WI38 (cell line): ENCODE measurements at regions not wholly inside any gene's neighbourhood (a gene's known extent, or its start where the extent isn't known, plus 50 kb on each side); places are given as distances from the start of the nearest gene placed in this dataset.

Experiments
- H3K4me3 ChIP-seq: 2 replicates; pipeline ENCODE4 v1.5.1; 2011; ENCODE audit warnings: low read depth, mild to moderate bottlenecking, control low read depth, low read length
- TF ChIP-seq, protein P1 (sequence below): IDR thresholded peaks from 2 replicates; pipeline ENCODE4 v1.5.1; 2012; ENCODE audit warnings: low read depth, mild to moderate bottlenecking, control low read depth, low read length

DNA sequence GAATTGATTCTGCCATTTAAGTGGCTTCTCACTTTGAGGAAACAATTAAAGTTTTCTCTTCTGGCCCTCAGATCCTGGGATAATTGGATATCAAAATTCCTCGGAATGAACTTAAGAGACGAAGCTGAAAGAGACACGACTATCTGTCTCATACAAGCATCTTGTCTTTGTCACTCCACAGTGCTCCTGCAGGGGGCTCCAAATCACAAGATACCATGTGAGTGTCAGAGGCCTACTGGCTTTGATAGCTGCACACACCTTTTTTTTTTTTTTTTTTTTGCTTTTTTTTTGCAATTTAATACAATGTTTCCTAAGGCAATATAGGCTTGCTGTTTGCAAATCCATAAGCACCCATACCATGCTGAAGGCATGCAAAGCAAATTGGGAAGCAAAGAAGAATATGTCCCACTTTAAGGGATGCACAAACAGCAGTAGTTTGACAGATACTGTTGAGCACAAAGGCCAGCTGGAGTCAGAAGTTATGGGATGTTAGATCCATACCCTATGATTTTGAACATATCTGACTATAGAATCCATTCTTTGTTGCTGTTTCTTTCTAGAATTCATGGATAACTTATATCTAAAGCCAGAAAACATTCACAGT lies 109.0 kb upstream of the CBLN2 start:
- no peak overlapping the region for H3K4me3 ChIP-seq
- TF ChIP-seq, protein P1, sequence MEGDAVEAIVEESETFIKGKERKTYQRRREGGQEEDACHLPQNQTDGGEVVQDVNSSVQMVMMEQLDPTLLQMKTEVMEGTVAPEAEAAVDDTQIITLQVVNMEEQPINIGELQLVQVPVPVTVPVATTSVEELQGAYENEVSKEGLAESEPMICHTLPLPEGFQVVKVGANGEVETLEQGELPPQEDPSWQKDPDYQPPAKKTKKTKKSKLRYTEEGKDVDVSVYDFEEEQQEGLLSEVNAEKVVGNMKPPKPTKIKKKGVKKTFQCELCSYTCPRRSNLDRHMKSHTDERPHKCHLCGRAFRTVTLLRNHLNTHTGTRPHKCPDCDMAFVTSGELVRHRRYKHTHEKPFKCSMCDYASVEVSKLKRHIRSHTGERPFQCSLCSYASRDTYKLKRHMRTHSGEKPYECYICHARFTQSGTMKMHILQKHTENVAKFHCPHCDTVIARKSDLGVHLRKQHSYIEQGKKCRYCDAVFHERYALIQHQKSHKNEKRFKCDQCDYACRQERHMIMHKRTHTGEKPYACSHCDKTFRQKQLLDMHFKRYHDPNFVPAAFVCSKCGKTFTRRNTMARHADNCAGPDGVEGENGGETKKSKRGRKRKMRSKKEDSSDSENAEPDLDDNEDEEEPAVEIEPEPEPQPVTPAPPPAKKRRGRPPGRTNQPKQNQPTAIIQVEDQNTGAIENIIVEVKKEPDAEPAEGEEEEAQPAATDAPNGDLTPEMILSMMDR = 0 out of 2 replicates have a peak, but pooled peaks have one; percentile 12

DNA sequence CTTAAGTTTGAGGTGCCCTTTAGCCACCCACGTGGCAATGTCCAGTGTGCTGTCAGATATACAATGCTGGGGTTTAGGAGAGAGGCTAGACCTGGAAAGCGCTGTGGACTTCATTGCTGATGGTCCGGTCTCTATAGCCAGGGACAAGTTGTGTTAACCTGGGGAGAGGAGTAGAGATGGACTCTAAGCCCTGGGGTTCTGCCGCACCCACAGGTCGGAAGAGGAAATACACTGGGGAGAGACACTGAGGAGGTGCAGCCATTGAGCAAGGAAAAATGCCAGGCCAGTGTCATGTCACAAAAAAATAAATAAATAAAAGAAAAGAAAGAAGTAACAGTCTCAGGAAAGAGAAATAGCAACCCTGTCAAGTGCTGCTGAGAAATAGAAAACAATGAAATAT lies 106.9 kb upstream of the CBLN2 start:
- TF ChIP-seq, protein P1 = no peak
- no peak overlapping the region for H3K4me3 ChIP-seq

DNA sequence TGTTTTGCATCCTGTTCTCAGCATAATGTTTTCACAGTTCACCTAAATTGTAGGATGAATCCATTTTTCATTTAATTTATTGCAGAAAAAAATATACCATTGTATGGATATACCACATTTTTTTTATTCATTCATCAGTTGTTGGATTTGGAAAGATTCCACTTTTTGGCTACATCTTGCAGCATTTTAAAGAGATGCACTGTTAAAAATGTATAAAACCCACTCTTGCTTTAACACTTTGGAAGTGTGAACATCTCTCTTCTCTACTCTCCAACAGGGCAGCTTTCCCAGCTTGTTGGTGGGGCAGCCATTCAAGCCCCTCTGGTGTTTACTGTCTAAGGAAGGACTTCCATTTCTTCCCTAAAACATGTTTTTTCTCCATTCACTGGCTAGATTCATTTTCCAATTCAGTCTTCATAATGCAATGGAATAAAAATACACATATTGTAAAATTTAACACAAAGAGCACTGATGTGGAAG lies 104.4 kb upstream of the CBLN2 start:
- no peak overlapping the region for H3K4me3 ChIP-seq
- TF ChIP-seq, protein P1 = no peak

DNA sequence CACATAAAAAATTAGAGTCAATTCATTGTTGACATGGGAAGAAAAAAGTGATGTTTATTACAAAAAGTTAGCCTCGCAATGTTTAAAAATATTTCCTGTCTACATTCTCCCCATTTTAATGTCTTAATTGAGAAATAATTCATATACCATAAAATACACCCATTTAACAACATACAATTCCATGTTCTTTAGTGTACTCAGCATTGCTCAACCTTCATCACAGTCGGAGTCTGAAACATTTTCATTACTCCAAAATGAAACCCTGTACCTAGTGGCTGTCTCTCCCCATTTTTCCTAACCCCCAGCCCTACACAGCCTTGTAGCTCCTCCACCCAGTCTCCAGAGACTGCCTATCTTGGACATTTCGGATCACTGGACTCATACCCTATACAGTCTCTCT lies 103.9 kb upstream of the CBLN2 start:
- no peak overlapping the region for H3K4me3 ChIP-seq
- TF ChIP-seq, protein P1 = no peak

DNA sequence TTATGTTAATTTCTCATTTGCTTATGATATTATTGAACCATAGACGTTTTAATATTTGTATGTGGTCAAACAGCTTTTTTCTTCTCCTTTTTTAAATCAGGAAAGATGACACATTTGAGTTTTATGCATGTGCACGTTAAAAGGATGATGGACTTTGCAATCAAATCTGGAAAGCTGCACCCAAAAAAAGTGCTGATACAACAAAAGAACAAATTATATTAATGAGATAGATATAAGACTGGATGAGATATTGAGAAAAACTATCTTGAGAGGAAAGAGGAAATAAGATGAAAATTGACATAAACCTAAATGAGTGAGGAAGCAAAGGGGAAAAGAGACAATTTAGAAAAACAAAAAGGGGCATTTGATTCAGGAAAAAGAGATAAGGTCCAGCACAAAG lies 96.4 kb upstream of the CBLN2 start:
- H3K4me3 ChIP-seq = no peak overlapping the region
- TF ChIP-seq, protein P1 = no peak

DNA sequence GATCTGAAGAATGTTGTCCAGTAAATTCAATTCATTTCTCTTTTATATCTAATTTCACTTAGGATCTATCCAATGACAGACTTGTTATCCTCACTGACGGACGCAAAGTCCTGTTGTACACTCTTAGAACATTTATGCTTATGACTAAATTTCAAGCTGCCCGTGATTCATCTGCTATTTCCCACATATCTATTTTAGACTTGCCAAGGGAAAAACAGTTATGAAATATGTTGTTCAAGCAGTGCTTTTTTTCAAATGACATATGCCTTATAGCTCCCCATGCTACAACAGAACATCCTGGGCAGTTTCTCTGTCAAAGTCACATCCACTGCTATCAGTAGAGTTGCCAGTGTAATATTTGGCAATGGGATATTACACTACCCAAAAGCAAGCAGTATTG lies 94.2 kb upstream of the CBLN2 start:
- TF ChIP-seq, protein P1 = no peak
- H3K4me3 ChIP-seq = no peak overlapping the region

DNA sequence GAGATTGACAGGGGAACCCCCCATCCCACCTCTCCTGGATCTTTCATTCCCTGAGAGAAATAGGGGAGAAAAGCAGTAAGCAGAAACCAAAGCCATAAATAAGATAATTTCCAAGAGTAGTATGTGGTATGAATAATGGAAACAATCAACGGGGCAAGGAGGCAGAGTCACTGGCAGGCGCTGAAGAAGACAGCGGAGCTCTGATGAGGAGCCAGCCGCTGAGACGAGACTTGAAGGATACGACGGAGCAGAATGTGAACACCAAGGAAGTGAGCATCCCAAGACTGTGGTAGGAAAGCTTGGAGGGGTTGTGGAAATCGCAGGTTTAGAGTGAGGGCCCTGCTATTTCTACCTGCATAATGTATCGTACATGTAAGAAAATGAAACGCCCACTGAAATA lies 93.6 kb upstream of the CBLN2 start:
- TF ChIP-seq, protein P1 = no peak
- H3K4me3 ChIP-seq = no peak overlapping the region
